Activated CD4-positive, alpha-beta memory T cell treated with anti-CD3 and anti-CD28 coated beads, Interleukin-2, amount 10 ng/mL, durations not matched to agents 7 days and 5 days (primary cell): ENCODE measurements at regions not wholly inside any gene's neighbourhood (a gene's known extent, or its start where the extent isn't known, plus 50 kb on each side); places are given as distances from the start of the nearest gene placed in this dataset.

Experiments used
- CTCF ChIA-PET: fragments of 350-600 bp; sonication (Branson Sonifier 250); formaldehyde crosslinking; loops from one replicate; lab custom pipeline; 2021; ENCODE audit warnings: antibody characterized with exemption, inconsistent platforms; lab: Charles Lee
- POLR2A ChIA-PET: fragments of 350-600 bp; sonication (Branson Sonifier 250); formaldehyde crosslinking; loops from one replicate; lab custom pipeline; 2021; ENCODE audit warnings: antibody characterized with exemption; lab: Charles Lee
- DNase-seq: peaks from one replicate; pipeline ENCODE4 v3.0.0-alpha.2; 2020
- H3K27ac Mint-ChIP-seq: one replicate; pipeline ENCODE4 v1.8.0; 2021; ENCODE audit warnings: mild to moderate bottlenecking, mixed read lengths
- H3K27me3 Mint-ChIP-seq: one replicate; pipeline ENCODE4 v1.8.0; 2021; ENCODE audit warnings: mixed read lengths
- H3K36me3 Mint-ChIP-seq: one replicate; pipeline ENCODE4 v1.8.0; 2021; ENCODE audit warnings: low read depth, mixed read lengths
- H3K4me1 Mint-ChIP-seq: one replicate; pipeline ENCODE4 v1.8.0; 2021; ENCODE audit warnings: mixed read lengths
- H3K4me3 Mint-ChIP-seq: one replicate; pipeline ENCODE4 v1.8.0; 2021; ENCODE audit warnings: mild to moderate bottlenecking, mixed read lengths
- H3K9me3 Mint-ChIP-seq: one replicate; pipeline ENCODE4 v1.8.0; 2021; ENCODE audit warnings: mixed read lengths

- H3K4me1 Mint-ChIP-seq: peaks cover 14% of the 10 kb centered on the region
- ChIA-PET POLR2A (interaction anchor here (1.1 kb wide), 1 partner anchor 78 kb away, joined by 3 read pairs; no protein-coding TSS in a partner anchor), CTCF (no interaction called here)
- H3K9me3 Mint-ChIP-seq: peaks cover 20% of the 10 kb centered on the region
- no peak for DNase-seq
- peaks cover 16% of the 10 kb centered on the region for H3K36me3 Mint-ChIP-seq
- no peak overlapping the region for H3K27ac Mint-ChIP-seq
- H3K4me3 Mint-ChIP-seq: no peak overlapping the region
- H3K27me3 Mint-ChIP-seq: no peaks in the 10 kb centered on the region
Observed at GRCh38 chr10:8214587-8214986, 160.1 kb downstream of the GATA3 start.

- DNase-seq: no peak
- Mint-ChIP-seq H3K36me3 (peaks cover 16% of the 10 kb centered on the region), H3K4me3 (no peak overlapping the region), H3K27me3 (no peaks in the 10 kb centered on the region), H3K9me3 (peaks cover 15% of the 10 kb centered on the region), H3K27ac (no peak overlapping the region), H3K4me1 (peaks cover 14% of the 10 kb centered on the region)
- ChIA-PET POLR2A (no interaction called here), CTCF (interaction anchor here (1.2 kb wide), 1 partner anchor 270 kb away, joined by 3 read pairs; no protein-coding TSS in a partner anchor)
Observed at GRCh38 chr10:8216893-8217292, 162.4 kb downstream of the GATA3 start.

GRCh38 chr10:8221451-8221850 is 167.0 kb downstream of the GATA3 start:
- ChIA-PET CTCF (no interaction called here), POLR2A (no interaction called here)
- no peaks in the 10 kb centered on the region for H3K27me3 Mint-ChIP-seq
- H3K36me3 Mint-ChIP-seq: peaks cover 3% of the 10 kb centered on the region
- H3K27ac Mint-ChIP-seq: no peak overlapping the region
- DNase-seq: no peak
- H3K9me3 Mint-ChIP-seq: peaks cover 10% of the 10 kb centered on the region
- peaks cover 7% of the 10 kb centered on the region for H3K4me1 Mint-ChIP-seq
- no peak overlapping the region for H3K4me3 Mint-ChIP-seq

- Mint-ChIP-seq H3K9me3 (peaks cover 3% of the 10 kb centered on the region), H3K27me3 (no peaks in the 10 kb centered on the region), H3K36me3 (no peaks in the 10 kb centered on the region), H3K4me1 (peaks cover 21% of the 10 kb centered on the region), H3K27ac (no peak overlapping the region), H3K4me3 (no peak overlapping the region)
- DNase-seq: no peak
- ChIA-PET CTCF (interaction anchor here (0.8 kb wide), 1 partner anchor 88 kb away, joined by 4 read pairs; no protein-coding TSS in a partner anchor), POLR2A (interaction anchor here (1.3 kb wide), 1 partner anchor 108 kb away, joined by 3 read pairs; no protein-coding TSS in a partner anchor)
Observed at GRCh38 chr10:8224591-8224990, 170.1 kb downstream of the GATA3 start.

- H3K4me1 Mint-ChIP-seq: peaks cover 24% of the 10 kb centered on the region
- CTCF ChIA-PET: interaction anchor here (0.8 kb wide), 1 partner anchor 88 kb away, joined by 4 read pairs; no protein-coding TSS in a partner anchor
- peaks cover 3% of the 10 kb centered on the region for H3K9me3 Mint-ChIP-seq
- no peaks in the 10 kb centered on the region for H3K27me3 Mint-ChIP-seq
- DNase-seq: no peak
- H3K4me3 Mint-ChIP-seq: no peak overlapping the region
- POLR2A ChIA-PET: interaction anchor here (1.3 kb wide), 1 partner anchor 107 kb away, joined by 3 read pairs; no protein-coding TSS in a partner anchor
- H3K36me3 Mint-ChIP-seq: no peaks in the 10 kb centered on the region
- no peak overlapping the region for H3K27ac Mint-ChIP-seq
Observed at GRCh38 chr10:8225187-8225586, 170.7 kb downstream of the GATA3 start.

- Mint-ChIP-seq H3K27me3 (no peaks in the 10 kb centered on the region), H3K9me3 (peaks cover 3% of the 10 kb centered on the region), H3K4me1 (peaks cover 40% of the 10 kb centered on the region), H3K36me3 (no peaks in the 10 kb centered on the region), H3K4me3 (no peak overlapping the region), H3K27ac (no peak overlapping the region)
- CTCF ChIA-PET: no interaction called here
- DNase-seq: no peak
- POLR2A ChIA-PET: no interaction called here
Observed at GRCh38 chr10:8227246-8227645, 172.8 kb downstream of the GATA3 start.

GRCh38 chr10:8229153-8229552 is 174.7 kb downstream of the GATA3 start:
- peak; percentile 50 for DNase-seq

GRCh38 chr10:8230902-8231301 is 176.4 kb downstream of the GATA3 start:
- Mint-ChIP-seq H3K36me3 (peaks cover 5% of the 10 kb centered on the region), H3K4me1 (peaks cover 35% of the 10 kb centered on the region), H3K9me3 (peaks cover 6% of the 10 kb centered on the region), H3K27ac (no peak overlapping the region), H3K4me3 (no peak overlapping the region), H3K27me3 (no peaks in the 10 kb centered on the region)
- ChIA-PET CTCF (no interaction called here), POLR2A (interaction anchor here (1.1 to 1.3 kb wide), 2 partner anchors 8 to 101 kb away, joined by 4 to 6 read pairs; no protein-coding TSS in a partner anchor)
- no peak for DNase-seq

More at GRCh38 chr10:8229153-8229552, 174.7 kb downstream of the GATA3 start:
- Mint-ChIP-seq H3K4me3 (peak overlapping the region; percentile 42), H3K9me3 (peaks cover 3% of the 10 kb centered on the region), H3K36me3 (peaks cover under 1% of the 10 kb centered on the region), H3K4me1 (peaks cover 40% of the 10 kb centered on the region), H3K27ac (peak overlapping the region; percentile 61), H3K27me3 (no peaks in the 10 kb centered on the region)
- ChIA-PET POLR2A (interaction anchor here (0.9 to 1.0 kb wide), 3 partner anchors 9 to 103 kb away, joined by 3 to 4 read pairs (median 3); no protein-coding TSS in a partner anchor), CTCF (no interaction called here)

- ChIA-PET CTCF (no interaction called here), POLR2A (interaction anchor here (0.8 kb wide), 1 partner anchor 122 kb away, joined by 3 read pairs; no protein-coding TSS in a partner anchor)
- Mint-ChIP-seq H3K4me3 (no peak overlapping the region), H3K27ac (no peak overlapping the region), H3K9me3 (peaks cover 3% of the 10 kb centered on the region), H3K27me3 (no peaks in the 10 kb centered on the region), H3K4me1 (peaks cover 46% of the 10 kb centered on the region), H3K36me3 (peaks cover 5% of the 10 kb centered on the region)
- DNase-seq: no peak
Observed at GRCh38 chr10:8233049-8233448, 178.6 kb downstream of the GATA3 start.

GRCh38 chr10:8233832-8234259 is 179.4 kb downstream of the GATA3 start:
- Mint-ChIP-seq H3K27ac (no peak overlapping the region), H3K27me3 (no peaks in the 10 kb centered on the region), H3K4me3 (no peak overlapping the region), H3K36me3 (peaks cover 5% of the 10 kb centered on the region), H3K9me3 (peaks cover 3% of the 10 kb centered on the region), H3K4me1 (peaks cover 47% of the 10 kb centered on the region)
- DNase-seq: no peak
- ChIA-PET CTCF (no interaction called here), POLR2A (no interaction called here)

GRCh38 chr10:8235253-8236027 is 181.0 kb downstream of the GATA3 start:
- peaks cover 8% of the 10 kb centered on the region for H3K36me3 Mint-ChIP-seq
- peaks cover 3% of the 10 kb centered on the region for H3K9me3 Mint-ChIP-seq
- H3K27me3 Mint-ChIP-seq: no peaks in the 10 kb centered on the region
- H3K27ac Mint-ChIP-seq: no peak overlapping the region
- CTCF ChIA-PET: interaction anchor here (0.7 kb wide), 1 partner anchor 85 kb away, joined by 3 read pairs; no protein-coding TSS in a partner anchor
- POLR2A ChIA-PET: no interaction called here
- H3K4me3 Mint-ChIP-seq: no peak overlapping the region
- DNase-seq: no peak
- peaks cover 51% of the 10 kb centered on the region for H3K4me1 Mint-ChIP-seq

GRCh38 chr10:8238986-8239385 is 184.5 kb downstream of the GATA3 start:
- H3K9me3 Mint-ChIP-seq: peaks cover 7% of the 10 kb centered on the region
- H3K4me1 Mint-ChIP-seq: peaks cover 68% of the 10 kb centered on the region
- H3K4me3 Mint-ChIP-seq: peak overlapping the region; percentile 6
- POLR2A ChIA-PET: interaction anchor here (0.9 to 2.5 kb wide), 10 partner anchors 9 to 182 kb away, joined by 3 to 18 read pairs (median 6); no protein-coding TSS in a partner anchor
- CTCF ChIA-PET: interaction anchor here (1.5 kb wide), 1 partner anchor 234 kb away, joined by 3 read pairs; no protein-coding TSS in a partner anchor
- peak overlapping the region; percentile 77 for H3K27ac Mint-ChIP-seq
- peaks cover 30% of the 10 kb centered on the region for H3K36me3 Mint-ChIP-seq
- peak; percentile 63 for DNase-seq
- no peaks in the 10 kb centered on the region for H3K27me3 Mint-ChIP-seq

- ChIA-PET CTCF (no interaction called here), POLR2A (interaction anchor here (0.9 to 2.2 kb wide), 3 partner anchors 103 to 453 kb away, joined by 3 to 8 read pairs (median 4); partner anchors contain the start of genes ATP5F1C and KIN)
- H3K27me3 Mint-ChIP-seq: no peaks in the 10 kb centered on the region
- no peak for DNase-seq
- H3K9me3 Mint-ChIP-seq: peaks cover 4% of the 10 kb centered on the region
- H3K36me3 Mint-ChIP-seq: peaks cover 39% of the 10 kb centered on the region
- no peak overlapping the region for H3K27ac Mint-ChIP-seq
- no peak overlapping the region for H3K4me3 Mint-ChIP-seq
- H3K4me1 Mint-ChIP-seq: peaks cover 87% of the 10 kb centered on the region
Observed at GRCh38 chr10:8240861-8241260, 186.4 kb downstream of the GATA3 start.
